ENCODE measurements at regions not wholly inside any gene's neighbourhood (a gene's known extent, or its start where the extent isn't known, plus 50 kb on each side); places are given as distances from the start of the nearest gene placed in this dataset.

DNA sequence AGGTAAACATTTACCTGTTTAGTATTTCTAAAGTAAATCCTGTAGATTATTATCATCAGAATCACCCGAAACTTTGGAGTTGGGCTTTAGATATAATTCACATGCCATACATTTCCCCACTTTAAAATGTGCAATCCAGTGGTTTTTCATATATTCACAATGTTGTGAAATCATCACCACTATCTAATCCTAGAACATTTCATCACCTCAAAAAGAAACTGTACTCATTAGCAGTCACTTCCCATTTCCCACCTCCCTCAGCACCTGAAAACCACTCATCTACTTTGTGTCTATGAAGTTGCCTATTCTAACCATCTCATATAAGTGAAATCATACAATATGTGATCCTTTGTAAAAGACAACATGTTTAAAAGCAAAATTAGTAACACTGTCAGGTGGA lies 182.6 kb downstream of the FZD1 start:
- Histone ChIP-seq H3K27ac (ENCODE audit: low read depth, low read length) (no peak overlapping the region), H3K4me2 (ENCODE audit: low read length) (no peak overlapping the region), H3K27me3 (ENCODE audit: insufficient read depth, low read length) (0 out of 2 replicates have a peak, but pooled peaks cover 3% of the 10 kb centered on the region), H3K4me3 (replicated peaks in 1 of 2; ENCODE audit: low read depth in 1 of 2, low read length in 2 of 2) (no peak overlapping the region), H2AFZ (ENCODE audit: low read depth, low read length, poor library complexity, severe bottlenecking) (no peak overlapping the region), H3K9ac (ENCODE audit: low read length) (no peak overlapping the region), H3K79me2 (ENCODE audit: insufficient read depth, low read length) (no peaks in the 10 kb centered on the region), H3K9me2 (ENCODE audit: insufficient read depth) (no peaks in the 10 kb centered on the region), H3K9me3 (ENCODE audit: control insufficient read depth in 1 of 2, insufficient read depth in 1 of 2, low read depth in 1 of 2, low read length in 2 of 2) (no peaks in the 10 kb centered on the region), H3K4me1 (ENCODE audit: control insufficient read depth in 1 of 2, insufficient read depth in 2 of 2, low read length in 2 of 2) (no peaks in the 10 kb centered on the region), H3K36me3 (ENCODE audit: control insufficient read depth in 1 of 2, insufficient read depth in 2 of 2, low read length in 2 of 2) (no peaks in the 10 kb centered on the region), H4K20me1 (ENCODE audit: insufficient read depth) (no peaks in the 10 kb centered on the region)
- TF ChIP-seq ZNF274 (IDR thresholded peaks at IDR 0.05; ENCODE audit: low read depth, low read length) (no peak), SIN3A (IDR thresholded peaks at IDR 0.05; ENCODE audit: low read depth) (no peak), EZH2phosphoT487 (IDR thresholded peaks at IDR 0.05; ENCODE audit: borderline replicate concordance) (no peak), ELF1 (IDR thresholded peaks at IDR 0.05; ENCODE audit: borderline replicate concordance, low read depth) (no peak), SRF (IDR thresholded peaks at IDR 0.05; ENCODE audit: low read depth) (no peak), EZH2 (IDR thresholded peaks at IDR 0.05) (no peak), ZFX (IDR thresholded peaks at IDR 0.05) (no peak)
- TF ChIP-seq, protein P1, sequence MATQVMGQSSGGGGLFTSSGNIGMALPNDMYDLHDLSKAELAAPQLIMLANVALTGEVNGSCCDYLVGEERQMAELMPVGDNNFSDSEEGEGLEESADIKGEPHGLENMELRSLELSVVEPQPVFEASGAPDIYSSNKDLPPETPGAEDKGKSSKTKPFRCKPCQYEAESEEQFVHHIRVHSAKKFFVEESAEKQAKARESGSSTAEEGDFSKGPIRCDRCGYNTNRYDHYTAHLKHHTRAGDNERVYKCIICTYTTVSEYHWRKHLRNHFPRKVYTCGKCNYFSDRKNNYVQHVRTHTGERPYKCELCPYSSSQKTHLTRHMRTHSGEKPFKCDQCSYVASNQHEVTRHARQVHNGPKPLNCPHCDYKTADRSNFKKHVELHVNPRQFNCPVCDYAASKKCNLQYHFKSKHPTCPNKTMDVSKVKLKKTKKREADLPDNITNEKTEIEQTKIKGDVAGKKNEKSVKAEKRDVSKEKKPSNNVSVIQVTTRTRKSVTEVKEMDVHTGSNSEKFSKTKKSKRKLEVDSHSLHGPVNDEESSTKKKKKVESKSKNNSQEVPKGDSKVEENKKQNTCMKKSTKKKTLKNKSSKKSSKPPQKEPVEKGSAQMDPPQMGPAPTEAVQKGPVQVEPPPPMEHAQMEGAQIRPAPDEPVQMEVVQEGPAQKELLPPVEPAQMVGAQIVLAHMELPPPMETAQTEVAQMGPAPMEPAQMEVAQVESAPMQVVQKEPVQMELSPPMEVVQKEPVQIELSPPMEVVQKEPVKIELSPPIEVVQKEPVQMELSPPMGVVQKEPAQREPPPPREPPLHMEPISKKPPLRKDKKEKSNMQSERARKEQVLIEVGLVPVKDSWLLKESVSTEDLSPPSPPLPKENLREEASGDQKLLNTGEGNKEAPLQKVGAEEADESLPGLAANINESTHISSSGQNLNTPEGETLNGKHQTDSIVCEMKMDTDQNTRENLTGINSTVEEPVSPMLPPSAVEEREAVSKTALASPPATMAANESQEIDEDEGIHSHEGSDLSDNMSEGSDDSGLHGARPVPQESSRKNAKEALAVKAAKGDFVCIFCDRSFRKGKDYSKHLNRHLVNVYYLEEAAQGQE (IDR thresholded peaks at IDR 0.05; ENCODE audit: low read depth), result no peak
- CTCF ChIA-PET, result no interaction called here
- ATAC-seq (no peak), DNase-seq (ENCODE audit: low read depth, low spot score) (no peak)
- intact Hi-C loops (cut with micrococcal nuclease), result no loop called here
- RAD21 ChIA-PET (ENCODE audit: low non-redundant PET in 1 of 2, low total read pairs in 2 of 2, uncharacterized antibody in 2 of 2, unreplicated experiment in 2 of 2), result no interaction called here
- no TSS peak for BruUV-seq (replicated peaks)
- POLR2A ChIA-PET, result no interaction called here

DNA sequence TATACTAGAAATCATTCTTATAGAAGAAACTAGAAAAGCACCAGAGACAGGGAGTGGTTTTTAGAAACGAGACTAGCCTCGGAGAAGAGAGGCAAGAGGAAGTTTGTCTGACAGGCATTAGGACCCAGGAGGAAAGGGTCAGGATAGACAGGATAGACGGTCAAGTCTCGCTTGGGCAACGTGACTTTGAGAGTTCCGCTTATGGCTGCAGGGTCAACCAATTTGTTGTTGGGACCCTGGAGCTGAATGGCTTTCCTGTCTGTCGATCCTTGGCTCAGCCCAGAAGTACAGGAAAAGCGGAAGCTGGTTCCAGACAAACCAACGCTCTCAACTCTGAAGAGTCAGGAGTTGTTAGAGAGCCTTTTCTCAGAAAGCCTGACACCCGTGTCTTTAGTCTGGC lies 191.2 kb downstream of the FZD1 start:
- no peaks in the 10 kb centered on the region for H3K4me1 ChIP-seq (ENCODE audit: control insufficient read depth in 1 of 2, insufficient read depth in 2 of 2, low read length in 2 of 2)
- H3K4me2 ChIP-seq (ENCODE audit: low read length), result no peak overlapping the region
- no peaks in the 10 kb centered on the region for H3K9me2 ChIP-seq (ENCODE audit: insufficient read depth)
- RAD21 ChIA-PET (ENCODE audit: low non-redundant PET in 1 of 2, low total read pairs in 2 of 2, uncharacterized antibody in 2 of 2, unreplicated experiment in 2 of 2), result no interaction called here
- H2AFZ ChIP-seq (ENCODE audit: low read depth, low read length, poor library complexity, severe bottlenecking), result no peak overlapping the region
- H3K36me3 ChIP-seq (ENCODE audit: control insufficient read depth in 1 of 2, insufficient read depth in 2 of 2, low read length in 2 of 2), result no peaks in the 10 kb centered on the region; a peak in 1 of 4 replicates
- no peak overlapping the region for H3K27ac ChIP-seq (ENCODE audit: low read depth, low read length)
- no peak for ATAC-seq
- no TSS peak for BruUV-seq (replicated peaks)
- POLR2A ChIA-PET, result no interaction called here
- no peaks in the 10 kb centered on the region for H4K20me1 ChIP-seq (ENCODE audit: insufficient read depth)
- CTCF ChIA-PET, result no interaction called here
- peaks cover 0 to 4% of the 10 kb centered on the region in 2 experiments; a peak in 1 of 4 replicates for H3K9me3 ChIP-seq (ENCODE audit: control insufficient read depth in 1 of 2, insufficient read depth in 1 of 2, low read depth in 1 of 2, low read length in 2 of 2)
- no peaks in the 10 kb centered on the region for H3K79me2 ChIP-seq (ENCODE audit: insufficient read depth, low read length)
- no peaks in the 10 kb centered on the region for H3K27me3 ChIP-seq (ENCODE audit: insufficient read depth, low read length)
- no peak overlapping the region for H3K9ac ChIP-seq (ENCODE audit: low read length)
- DNase-seq (ENCODE audit: low read depth, low spot score), result no peak
- intact Hi-C loops (cut with micrococcal nuclease), result no loop called here
- H3K4me3 ChIP-seq (replicated peaks in 1 of 2; ENCODE audit: low read depth in 1 of 2, low read length in 2 of 2), result no peak overlapping the region
- TF ChIP-seq EGR1 (IDR thresholded peaks at IDR 0.05; ENCODE audit: low read depth) (no peak), SP1 (IDR thresholded peaks at IDR 0.05; ENCODE audit: low read depth) (no peak)
- TF ChIP-seq, protein P2, sequence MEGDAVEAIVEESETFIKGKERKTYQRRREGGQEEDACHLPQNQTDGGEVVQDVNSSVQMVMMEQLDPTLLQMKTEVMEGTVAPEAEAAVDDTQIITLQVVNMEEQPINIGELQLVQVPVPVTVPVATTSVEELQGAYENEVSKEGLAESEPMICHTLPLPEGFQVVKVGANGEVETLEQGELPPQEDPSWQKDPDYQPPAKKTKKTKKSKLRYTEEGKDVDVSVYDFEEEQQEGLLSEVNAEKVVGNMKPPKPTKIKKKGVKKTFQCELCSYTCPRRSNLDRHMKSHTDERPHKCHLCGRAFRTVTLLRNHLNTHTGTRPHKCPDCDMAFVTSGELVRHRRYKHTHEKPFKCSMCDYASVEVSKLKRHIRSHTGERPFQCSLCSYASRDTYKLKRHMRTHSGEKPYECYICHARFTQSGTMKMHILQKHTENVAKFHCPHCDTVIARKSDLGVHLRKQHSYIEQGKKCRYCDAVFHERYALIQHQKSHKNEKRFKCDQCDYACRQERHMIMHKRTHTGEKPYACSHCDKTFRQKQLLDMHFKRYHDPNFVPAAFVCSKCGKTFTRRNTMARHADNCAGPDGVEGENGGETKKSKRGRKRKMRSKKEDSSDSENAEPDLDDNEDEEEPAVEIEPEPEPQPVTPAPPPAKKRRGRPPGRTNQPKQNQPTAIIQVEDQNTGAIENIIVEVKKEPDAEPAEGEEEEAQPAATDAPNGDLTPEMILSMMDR (IDR thresholded peaks at IDR 0.05 in 2 of 3, conservative IDR thresholded peaks at IDR 0.05 in 1 of 3; ENCODE audit: borderline replicate concordance in 1 of 3, insufficient read depth in 1 of 3, low read depth in 2 of 3, low read length in 2 of 3), result no peak
